IPS-15b (cell line): ENCODE measurements at regions not wholly inside any gene's neighbourhood (a gene's known extent, or its start where the extent isn't known, plus 50 kb on each side); places are given as distances from the start of the nearest gene placed in this dataset.

Experiments
- H3K27me3 ChIP-seq: one replicate; pipeline ENCODE4 v1.6.1; 2013; ENCODE audit warnings: low read length; ENCODE audit not compliant: control insufficient read depth, insufficient read depth
- H3K36me3 ChIP-seq: one replicate; pipeline ENCODE4 v1.6.1; 2013; ENCODE audit warnings: low read length; ENCODE audit not compliant: control insufficient read depth, insufficient read depth
- H3K4me1 ChIP-seq: one replicate; pipeline ENCODE4 v1.6.1; 2013; ENCODE audit warnings: mild to moderate bottlenecking, low read length; ENCODE audit not compliant: control insufficient read depth, insufficient read depth
- H3K4me3 ChIP-seq: one replicate; pipeline ENCODE4 v1.5.1; 2013; ENCODE audit warnings: low read depth, low read length
- H3K9ac ChIP-seq: one replicate; pipeline ENCODE4 v1.6.1; 2013; ENCODE audit warnings: low read depth, mild to moderate bottlenecking, low read length
- H3K9me3 ChIP-seq: one replicate; pipeline ENCODE4 v1.6.1; 2013; ENCODE audit warnings: mild to moderate bottlenecking, low read length; ENCODE audit not compliant: control insufficient read depth, insufficient read depth

GRCh38 chr16:62363501-62363900, 327.3 kb upstream of the CDH8 start:
- Histone ChIP-seq H3K9ac (no peak overlapping the region), H3K9me3 (no peaks in the 10 kb centered on the region), H3K27me3 (no peaks in the 10 kb centered on the region), H3K36me3 (no peaks in the 10 kb centered on the region), H3K4me3 (no peak overlapping the region), H3K4me1 (no peaks in the 10 kb centered on the region)

DNA sequence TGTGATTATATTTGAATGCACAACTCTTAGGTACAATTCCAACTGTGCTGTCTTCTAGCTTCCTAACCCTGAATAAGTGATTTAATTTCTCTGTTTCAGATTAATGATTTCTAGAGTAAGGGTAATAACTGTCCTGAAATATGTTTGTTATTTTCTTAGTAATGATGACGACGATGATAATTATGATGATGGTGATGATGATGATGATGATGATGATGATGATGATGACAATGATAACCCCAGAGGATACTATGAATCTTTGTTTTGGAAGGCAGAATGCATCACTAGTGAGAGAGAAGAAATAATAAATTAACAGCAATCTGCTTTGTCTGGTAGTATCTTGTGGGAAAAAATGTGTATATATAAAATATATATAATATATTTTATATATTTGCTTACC, 317.1 kb upstream of the CDH8 start:
- Histone ChIP-seq H3K36me3 (no peaks in the 10 kb centered on the region), H3K9ac (no peak overlapping the region), H3K4me1 (no peaks in the 10 kb centered on the region), H3K9me3 (no peaks in the 10 kb centered on the region), H3K4me3 (no peak overlapping the region), H3K27me3 (no peaks in the 10 kb centered on the region)

GRCh38 chr16:62342216-62342615, 306.0 kb upstream of the CDH8 start:
- Histone ChIP-seq H3K4me3 (no peak overlapping the region), H3K9ac (no peak overlapping the region), H3K27me3 (no peaks in the 10 kb centered on the region), H3K4me1 (no peaks in the 10 kb centered on the region), H3K36me3 (no peaks in the 10 kb centered on the region), H3K9me3 (no peaks in the 10 kb centered on the region)

DNA sequence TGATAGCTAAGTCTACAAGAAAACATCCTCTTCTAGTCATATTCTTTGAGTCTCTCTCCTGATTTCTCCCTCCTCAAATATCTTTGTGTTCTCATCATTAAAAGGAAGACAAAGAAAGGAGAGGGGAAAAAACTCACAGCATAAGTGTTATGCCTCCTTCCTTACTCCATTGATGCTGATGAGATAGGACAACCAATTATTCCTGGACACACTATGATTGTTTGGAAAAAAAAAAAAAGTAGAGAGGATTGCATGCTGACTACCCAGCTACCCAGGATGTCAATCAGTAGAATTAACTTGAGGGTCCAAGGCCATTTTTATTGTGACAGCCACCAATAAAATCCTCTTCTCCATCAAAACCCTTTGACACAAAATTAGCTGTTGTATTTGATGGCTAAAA, 299.1 kb upstream of the CDH8 start:
- Histone ChIP-seq H3K9me3 (no peaks in the 10 kb centered on the region), H3K4me1 (no peaks in the 10 kb centered on the region), H3K27me3 (no peaks in the 10 kb centered on the region), H3K9ac (no peak overlapping the region), H3K4me3 (no peak overlapping the region), H3K36me3 (no peaks in the 10 kb centered on the region)

DNA sequence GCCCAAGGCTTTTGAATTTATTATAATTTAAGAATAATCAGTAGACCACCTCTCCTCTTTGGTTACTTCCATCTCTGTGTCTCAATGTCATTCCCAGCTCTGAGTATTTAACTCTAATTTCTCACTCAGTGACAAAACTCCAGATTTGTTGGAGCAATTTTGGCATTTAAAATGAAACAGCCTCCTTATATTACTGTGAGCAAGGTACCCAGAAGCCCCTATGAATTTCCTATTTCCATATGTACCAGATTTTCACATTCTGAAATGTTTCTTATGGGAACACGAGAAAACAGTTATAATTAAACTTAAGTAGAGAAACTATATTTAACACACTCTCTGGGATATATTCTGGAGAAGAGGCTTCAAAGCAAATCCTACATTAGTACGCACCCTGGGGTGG, 285.4 kb upstream of the CDH8 start:
- Histone ChIP-seq H3K9ac (no peak overlapping the region), H3K4me3 (no peak overlapping the region), H3K27me3 (no peaks in the 10 kb centered on the region), H3K36me3 (no peaks in the 10 kb centered on the region), H3K4me1 (no peaks in the 10 kb centered on the region), H3K9me3 (no peaks in the 10 kb centered on the region)

GRCh38 chr16:62298600-62298999, 262.4 kb upstream of the CDH8 start:
- Histone ChIP-seq H3K4me3 (no peak overlapping the region), H3K27me3 (no peaks in the 10 kb centered on the region), H3K9ac (no peak overlapping the region), H3K4me1 (no peaks in the 10 kb centered on the region), H3K36me3 (no peaks in the 10 kb centered on the region), H3K9me3 (no peaks in the 10 kb centered on the region)

DNA sequence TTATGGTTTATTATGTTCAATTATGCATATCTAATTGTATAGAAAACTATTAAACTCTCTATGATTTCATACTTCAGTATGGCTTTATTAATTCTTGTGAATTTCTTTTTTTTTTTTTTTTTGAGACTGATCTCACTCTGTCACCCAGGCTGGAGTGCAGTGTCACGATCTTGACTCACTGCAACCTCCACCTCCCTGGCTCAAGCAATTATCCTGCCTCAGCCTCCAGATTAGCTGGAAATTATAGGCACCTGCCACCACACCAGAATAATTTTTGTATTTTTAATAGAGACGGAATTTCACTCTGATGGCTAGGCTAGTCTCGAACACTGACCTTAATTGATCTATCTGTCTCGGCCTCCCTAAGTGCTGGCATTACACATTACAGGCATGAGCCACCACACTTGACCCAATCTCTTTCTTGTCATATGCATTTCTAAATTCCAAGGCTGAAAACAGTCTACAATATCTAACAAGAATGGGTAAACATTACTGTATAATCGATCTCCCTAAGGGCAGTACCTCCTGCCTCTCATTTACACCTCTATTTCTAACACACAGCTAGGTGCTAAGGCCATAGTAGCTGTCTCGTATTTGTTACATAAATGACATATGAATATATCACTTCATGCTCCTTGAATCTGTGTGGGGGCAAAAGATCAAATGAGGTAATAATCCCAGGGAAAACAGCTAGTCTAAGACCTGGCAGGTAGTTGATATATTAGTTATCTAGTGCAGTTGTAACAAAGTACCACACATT, 258.2 kb upstream of the CDH8 start:
- Histone ChIP-seq H3K9me3 (no peaks in the 10 kb centered on the region), H3K4me3 (no peak overlapping the region), H3K4me1 (no peaks in the 10 kb centered on the region), H3K36me3 (no peaks in the 10 kb centered on the region), H3K9ac (no peak overlapping the region), H3K27me3 (no peaks in the 10 kb centered on the region)

- Histone ChIP-seq H3K36me3 (no peaks in the 10 kb centered on the region), H3K4me3 (no peak overlapping the region), H3K9me3 (no peaks in the 10 kb centered on the region)
These were observed 252.9 kb upstream of the CDH8 start for GRCh38 chr16:62288990-62289629.

DNA sequence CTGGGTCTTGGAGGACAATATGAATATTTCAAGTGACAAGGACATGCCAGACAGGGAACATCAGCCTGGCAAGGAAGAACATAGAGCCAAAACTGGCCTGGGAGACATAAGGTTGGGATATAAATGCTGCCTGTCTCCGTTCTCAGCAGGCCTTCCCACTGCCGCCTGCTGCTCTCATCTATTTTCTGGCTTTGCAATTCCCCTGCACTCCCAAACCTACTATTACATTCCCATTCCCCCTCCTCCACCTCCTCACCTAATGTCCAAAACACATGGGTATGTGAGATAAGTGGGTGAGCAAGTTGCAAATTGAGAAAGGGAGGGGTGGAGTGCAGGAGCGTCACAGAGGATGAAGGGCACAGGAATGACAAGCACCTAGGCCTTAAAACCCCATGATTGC, 244.3 kb upstream of the CDH8 start:
- Histone ChIP-seq H3K27me3 (no peaks in the 10 kb centered on the region), H3K4me3 (no peak overlapping the region), H3K9ac (no peak overlapping the region), H3K4me1 (peaks cover 11% of the 10 kb centered on the region), H3K9me3 (no peaks in the 10 kb centered on the region), H3K36me3 (no peaks in the 10 kb centered on the region)

More at GRCh38 chr16:62288990-62289629, 252.9 kb upstream of the CDH8 start:
- no peaks in the 10 kb centered on the region for H3K4me1 ChIP-seq
- H3K9ac ChIP-seq: no peak overlapping the region
- no peaks in the 10 kb centered on the region for H3K27me3 ChIP-seq

DNA sequence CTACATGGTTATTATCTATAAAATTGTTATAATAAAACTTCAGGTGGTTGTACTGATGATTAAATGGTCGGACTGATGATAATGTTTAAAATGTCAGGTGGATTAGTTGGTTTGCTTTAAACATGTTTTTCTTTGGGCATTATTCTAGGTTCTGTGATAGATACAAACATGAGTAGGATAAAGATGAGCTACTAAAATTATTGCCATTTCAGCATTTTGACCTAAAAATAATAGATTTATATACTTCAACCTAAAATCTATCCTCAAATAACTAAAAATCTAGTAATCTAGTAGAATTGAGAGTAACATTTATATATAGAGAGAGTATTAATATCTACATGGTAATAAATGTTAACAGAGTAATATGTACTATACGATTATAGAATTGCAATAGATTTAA, 241.7 kb upstream of the CDH8 start:
- no peaks in the 10 kb centered on the region for H3K9me3 ChIP-seq
- H3K4me3 ChIP-seq: no peak overlapping the region
- H3K36me3 ChIP-seq: no peaks in the 10 kb centered on the region
- H3K27me3 ChIP-seq: no peaks in the 10 kb centered on the region
- peaks cover 11% of the 10 kb centered on the region for H3K4me1 ChIP-seq
- no peak overlapping the region for H3K9ac ChIP-seq

DNA sequence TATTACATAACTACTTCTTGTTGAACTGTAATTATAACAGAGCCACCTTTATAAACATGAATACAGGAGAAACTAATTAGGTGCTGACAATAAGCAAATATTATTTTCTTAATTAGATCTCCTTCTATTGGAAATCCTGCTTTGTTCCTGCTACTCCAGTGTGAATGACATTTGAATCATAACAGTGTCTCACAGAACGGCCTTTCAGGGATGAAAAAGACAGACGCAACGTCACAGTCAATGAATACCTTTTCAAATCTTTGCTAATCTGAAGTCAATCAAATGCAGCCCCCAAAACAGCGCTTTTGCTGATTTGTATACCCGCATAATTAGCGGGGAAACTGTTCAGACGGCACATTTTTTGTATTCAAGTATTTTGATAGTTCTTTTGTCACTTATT, 240.4 kb upstream of the CDH8 start:
- Histone ChIP-seq H3K9ac (no peak overlapping the region), H3K36me3 (no peaks in the 10 kb centered on the region), H3K9me3 (no peaks in the 10 kb centered on the region), H3K27me3 (no peaks in the 10 kb centered on the region), H3K4me3 (no peak overlapping the region), H3K4me1 (peaks cover 11% of the 10 kb centered on the region)

DNA sequence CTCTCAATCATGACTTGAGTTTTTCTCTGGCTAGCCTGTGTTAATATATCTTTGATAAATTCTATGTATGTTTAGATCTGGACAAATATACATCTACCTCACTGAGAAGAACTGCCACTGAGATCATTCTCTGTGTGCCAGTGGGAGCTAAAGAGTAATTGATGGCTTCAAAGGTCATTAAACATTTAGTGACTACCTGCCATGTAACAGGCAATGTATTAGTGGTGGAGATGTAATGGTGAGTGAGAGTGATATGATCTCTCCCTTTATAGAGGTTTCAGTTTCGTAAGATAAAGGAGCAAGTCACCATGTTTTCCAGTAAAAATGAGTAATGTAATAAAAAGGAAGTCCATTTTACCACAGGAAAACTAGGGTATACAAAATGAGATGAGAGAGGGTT, 235.8 kb upstream of the CDH8 start:
- no peaks in the 10 kb centered on the region for H3K27me3 ChIP-seq

More for the DNA sequence above, 235.8 kb upstream of the CDH8 start:
- H3K4me1 ChIP-seq: peaks cover 7% of the 10 kb centered on the region
- H3K4me3 ChIP-seq: no peak overlapping the region
- H3K9me3 ChIP-seq: no peaks in the 10 kb centered on the region
- no peaks in the 10 kb centered on the region for H3K36me3 ChIP-seq
- H3K9ac ChIP-seq: no peak overlapping the region
